ENCODE measurements at regions not wholly inside any gene's neighbourhood (a gene's known extent, or its start where the extent isn't known, plus 50 kb on each side); places are given as distances from the start of the nearest gene placed in this dataset.

DNA sequence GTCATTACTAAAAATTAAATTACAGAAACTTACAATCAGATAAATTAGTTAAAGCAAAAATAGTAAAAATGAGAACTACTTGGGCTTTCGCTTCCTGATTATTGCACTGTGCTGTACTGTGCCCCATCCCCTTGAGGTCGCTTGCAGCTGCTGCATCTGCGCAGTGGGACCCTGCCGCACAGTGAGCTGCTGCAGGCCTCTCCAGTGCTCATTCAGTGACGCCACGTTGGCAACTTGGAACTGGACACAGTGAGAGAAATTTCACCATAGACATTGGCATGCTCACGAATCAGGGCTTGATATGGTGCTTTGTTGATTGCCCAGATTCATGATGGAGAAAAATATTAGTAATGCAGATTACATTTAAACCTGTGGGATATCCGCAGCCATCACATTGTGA, 290.8 kb upstream of the MYT1L start:
- TF ChIP-seq, protein P1, sequence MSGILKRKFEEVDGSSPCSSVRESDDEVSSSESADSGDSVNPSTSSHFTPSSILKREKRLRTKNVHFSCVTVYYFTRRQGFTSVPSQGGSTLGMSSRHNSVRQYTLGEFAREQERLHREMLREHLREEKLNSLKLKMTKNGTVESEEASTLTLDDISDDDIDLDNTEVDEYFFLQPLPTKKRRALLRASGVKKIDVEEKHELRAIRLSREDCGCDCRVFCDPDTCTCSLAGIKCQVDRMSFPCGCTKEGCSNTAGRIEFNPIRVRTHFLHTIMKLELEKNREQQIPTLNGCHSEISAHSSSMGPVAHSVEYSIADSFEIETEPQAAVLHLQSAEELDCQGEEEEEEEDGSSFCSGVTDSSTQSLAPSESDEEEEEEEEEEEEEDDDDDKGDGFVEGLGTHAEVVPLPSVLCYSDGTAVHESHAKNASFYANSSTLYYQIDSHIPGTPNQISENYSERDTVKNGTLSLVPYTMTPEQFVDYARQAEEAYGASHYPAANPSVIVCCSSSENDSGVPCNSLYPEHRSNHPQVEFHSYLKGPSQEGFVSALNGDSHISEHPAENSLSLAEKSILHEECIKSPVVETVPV (CRISPR knock-in tag; IDR thresholded peaks at IDR 0.05), result no peak
- TF ChIP-seq TCF4 (CRISPR knock-in tag; IDR thresholded peaks at IDR 0.05; ENCODE audit: borderline replicate concordance) (no peak), ZFP30 (CRISPR knock-in tag; IDR thresholded peaks at IDR 0.05) (no peak), ZNF565 (CRISPR knock-in tag; conservative IDR thresholded peaks at IDR 0.05; ENCODE audit: low read depth) (no peak), SNAI2 (CRISPR knock-in tag; IDR thresholded peaks at IDR 0.05) (no peak), GLIS3 (CRISPR knock-in tag; IDR thresholded peaks at IDR 0.05) (no peak), RARB (CRISPR knock-in tag; IDR thresholded peaks at IDR 0.05) (no peak)
- TF ChIP-seq, protein P2, sequence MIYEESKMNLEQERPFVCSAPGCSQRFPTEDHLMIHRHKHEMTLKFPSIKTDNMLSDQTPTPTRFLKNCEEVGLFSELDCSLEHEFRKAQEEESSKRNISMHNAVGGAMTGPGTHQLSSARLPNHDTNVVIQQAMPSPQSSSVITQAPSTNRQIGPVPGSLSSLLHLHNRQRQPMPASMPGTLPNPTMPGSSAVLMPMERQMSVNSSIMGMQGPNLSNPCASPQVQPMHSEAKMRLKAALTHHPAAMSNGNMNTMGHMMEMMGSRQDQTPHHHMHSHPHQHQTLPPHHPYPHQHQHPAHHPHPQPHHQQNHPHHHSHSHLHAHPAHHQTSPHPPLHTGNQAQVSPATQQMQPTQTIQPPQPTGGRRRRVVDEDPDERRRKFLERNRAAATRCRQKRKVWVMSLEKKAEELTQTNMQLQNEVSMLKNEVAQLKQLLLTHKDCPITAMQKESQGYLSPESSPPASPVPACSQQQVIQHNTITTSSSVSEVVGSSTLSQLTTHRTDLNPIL (CRISPR knock-in tag; IDR thresholded peaks at IDR 0.05; ENCODE audit: low read depth), result no peak
- no peak for ATAC-seq

- no peak for TF ChIP-seq ESRRG (CRISPR knock-in tag; IDR thresholded peaks at IDR 0.05)
- TF ChIP-seq ZFP3 (CRISPR knock-in tag; IDR thresholded peaks at IDR 0.05), result no peak
- TF ChIP-seq ZFP30 (CRISPR knock-in tag; IDR thresholded peaks at IDR 0.05), result no peak
- TF ChIP-seq, protein P1 (CRISPR knock-in tag; IDR thresholded peaks at IDR 0.05), result no peak
- TF ChIP-seq ARNTL (CRISPR knock-in tag; IDR thresholded peaks at IDR 0.05; ENCODE audit: borderline replicate concordance, low read depth), result no peak
- TF ChIP-seq ZNF565 (CRISPR knock-in tag; conservative IDR thresholded peaks at IDR 0.05; ENCODE audit: low read depth), result no peak
- TF ChIP-seq PPARA (CRISPR knock-in tag; IDR thresholded peaks at IDR 0.05; ENCODE audit: borderline replicate concordance), result no peak
- no peak for TF ChIP-seq ZNF8 (CRISPR knock-in tag; IDR thresholded peaks at IDR 0.05)
- TF ChIP-seq GLIS3 (CRISPR knock-in tag; IDR thresholded peaks at IDR 0.05), result no peak
- TF ChIP-seq SNAI2 (CRISPR knock-in tag; IDR thresholded peaks at IDR 0.05), result no peak
- TF ChIP-seq, protein P3, sequence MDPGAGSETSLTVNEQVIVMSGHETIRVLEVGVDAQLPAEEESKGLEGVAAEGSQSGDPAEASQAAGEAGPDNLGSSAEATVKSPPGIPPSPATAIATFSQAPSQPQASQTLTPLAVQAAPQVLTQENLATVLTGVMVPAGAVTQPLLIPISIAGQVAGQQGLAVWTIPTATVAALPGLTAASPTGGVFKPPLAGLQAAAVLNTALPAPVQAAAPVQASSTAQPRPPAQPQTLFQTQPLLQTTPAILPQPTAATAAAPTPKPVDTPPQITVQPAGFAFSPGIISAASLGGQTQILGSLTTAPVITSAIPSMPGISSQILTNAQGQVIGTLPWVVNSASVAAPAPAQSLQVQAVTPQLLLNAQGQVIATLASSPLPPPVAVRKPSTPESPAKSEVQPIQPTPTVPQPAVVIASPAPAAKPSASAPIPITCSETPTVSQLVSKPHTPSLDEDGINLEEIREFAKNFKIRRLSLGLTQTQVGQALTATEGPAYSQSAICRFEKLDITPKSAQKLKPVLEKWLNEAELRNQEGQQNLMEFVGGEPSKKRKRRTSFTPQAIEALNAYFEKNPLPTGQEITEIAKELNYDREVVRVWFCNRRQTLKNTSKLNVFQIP (CRISPR knock-in tag; IDR thresholded peaks at IDR 0.05; ENCODE audit: borderline replicate concordance, low read depth), result no peak
- no peak for TF ChIP-seq TOX (CRISPR knock-in tag; IDR thresholded peaks at IDR 0.05; ENCODE audit: borderline replicate concordance)
- ATAC-seq, result no peak
Measured at GRCh38 chr2:2620604-2621003, 289.5 kb upstream of the MYT1L start.

DNA sequence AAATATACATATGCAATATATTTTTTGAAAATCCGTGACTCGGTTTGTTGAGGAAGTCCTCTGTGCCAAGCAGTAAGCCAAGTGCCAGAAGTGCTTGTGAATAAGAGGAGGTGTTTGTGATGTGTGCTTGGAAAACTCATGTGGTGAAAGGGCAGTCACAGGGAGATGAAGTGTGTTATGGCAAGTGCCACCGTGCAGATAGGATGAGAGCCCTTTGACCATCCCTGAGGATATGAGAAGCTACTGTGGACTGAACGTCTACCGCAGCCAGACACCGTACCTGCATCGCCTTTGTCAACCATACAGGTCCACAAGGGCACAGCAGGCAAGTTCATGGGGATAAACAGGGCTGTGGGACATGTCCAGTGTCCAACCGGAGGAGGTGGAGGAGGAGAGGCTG, 288.9 kb upstream of the MYT1L start:
- no peak for ATAC-seq
- TF ChIP-seq, protein P3 (CRISPR knock-in tag; IDR thresholded peaks at IDR 0.05; ENCODE audit: borderline replicate concordance, low read depth), result no peak
- TF ChIP-seq OSR1 (CRISPR knock-in tag; IDR thresholded peaks at IDR 0.05) (no peak), CSDC2 (CRISPR knock-in tag; IDR thresholded peaks at IDR 0.05) (no peak), PPARA (CRISPR knock-in tag; IDR thresholded peaks at IDR 0.05; ENCODE audit: borderline replicate concordance) (no peak), ISL1 (CRISPR knock-in tag; IDR thresholded peaks at IDR 0.05) (no peak), ZNF70 (CRISPR knock-in tag; IDR thresholded peaks at IDR 0.05) (no peak), ZC3H10 (CRISPR knock-in tag; IDR thresholded peaks at IDR 0.05) (no peak), SNAI2 (CRISPR knock-in tag; IDR thresholded peaks at IDR 0.05) (no peak), TCF4 (CRISPR knock-in tag; IDR thresholded peaks at IDR 0.05; ENCODE audit: borderline replicate concordance) (no peak), ESRRG (CRISPR knock-in tag; IDR thresholded peaks at IDR 0.05) (no peak), RARB (CRISPR knock-in tag; IDR thresholded peaks at IDR 0.05) (no peak)
- TF ChIP-seq, protein P4, sequence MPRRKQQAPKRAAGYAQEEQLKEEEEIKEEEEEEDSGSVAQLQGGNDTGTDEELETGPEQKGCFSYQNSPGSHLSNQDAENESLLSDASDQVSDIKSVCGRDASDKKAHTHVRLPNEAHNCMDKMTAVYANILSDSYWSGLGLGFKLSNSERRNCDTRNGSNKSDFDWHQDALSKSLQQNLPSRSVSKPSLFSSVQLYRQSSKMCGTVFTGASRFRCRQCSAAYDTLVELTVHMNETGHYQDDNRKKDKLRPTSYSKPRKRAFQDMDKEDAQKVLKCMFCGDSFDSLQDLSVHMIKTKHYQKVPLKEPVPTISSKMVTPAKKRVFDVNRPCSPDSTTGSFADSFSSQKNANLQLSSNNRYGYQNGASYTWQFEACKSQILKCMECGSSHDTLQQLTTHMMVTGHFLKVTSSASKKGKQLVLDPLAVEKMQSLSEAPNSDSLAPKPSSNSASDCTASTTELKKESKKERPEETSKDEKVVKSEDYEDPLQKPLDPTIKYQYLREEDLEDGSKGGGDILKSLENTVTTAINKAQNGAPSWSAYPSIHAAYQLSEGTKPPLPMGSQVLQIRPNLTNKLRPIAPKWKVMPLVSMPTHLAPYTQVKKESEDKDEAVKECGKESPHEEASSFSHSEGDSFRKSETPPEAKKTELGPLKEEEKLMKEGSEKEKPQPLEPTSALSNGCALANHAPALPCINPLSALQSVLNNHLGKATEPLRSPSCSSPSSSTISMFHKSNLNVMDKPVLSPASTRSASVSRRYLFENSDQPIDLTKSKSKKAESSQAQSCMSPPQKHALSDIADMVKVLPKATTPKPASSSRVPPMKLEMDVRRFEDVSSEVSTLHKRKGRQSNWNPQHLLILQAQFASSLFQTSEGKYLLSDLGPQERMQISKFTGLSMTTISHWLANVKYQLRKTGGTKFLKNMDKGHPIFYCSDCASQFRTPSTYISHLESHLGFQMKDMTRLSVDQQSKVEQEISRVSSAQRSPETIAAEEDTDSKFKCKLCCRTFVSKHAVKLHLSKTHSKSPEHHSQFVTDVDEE (CRISPR knock-in tag; IDR thresholded peaks at IDR 0.05), result no peak
- TF ChIP-seq, protein P2 (CRISPR knock-in tag; IDR thresholded peaks at IDR 0.05; ENCODE audit: low read depth), result no peak
- TF ChIP-seq, protein P1 (CRISPR knock-in tag; IDR thresholded peaks at IDR 0.05), result no peak
- TF ChIP-seq, protein P5, sequence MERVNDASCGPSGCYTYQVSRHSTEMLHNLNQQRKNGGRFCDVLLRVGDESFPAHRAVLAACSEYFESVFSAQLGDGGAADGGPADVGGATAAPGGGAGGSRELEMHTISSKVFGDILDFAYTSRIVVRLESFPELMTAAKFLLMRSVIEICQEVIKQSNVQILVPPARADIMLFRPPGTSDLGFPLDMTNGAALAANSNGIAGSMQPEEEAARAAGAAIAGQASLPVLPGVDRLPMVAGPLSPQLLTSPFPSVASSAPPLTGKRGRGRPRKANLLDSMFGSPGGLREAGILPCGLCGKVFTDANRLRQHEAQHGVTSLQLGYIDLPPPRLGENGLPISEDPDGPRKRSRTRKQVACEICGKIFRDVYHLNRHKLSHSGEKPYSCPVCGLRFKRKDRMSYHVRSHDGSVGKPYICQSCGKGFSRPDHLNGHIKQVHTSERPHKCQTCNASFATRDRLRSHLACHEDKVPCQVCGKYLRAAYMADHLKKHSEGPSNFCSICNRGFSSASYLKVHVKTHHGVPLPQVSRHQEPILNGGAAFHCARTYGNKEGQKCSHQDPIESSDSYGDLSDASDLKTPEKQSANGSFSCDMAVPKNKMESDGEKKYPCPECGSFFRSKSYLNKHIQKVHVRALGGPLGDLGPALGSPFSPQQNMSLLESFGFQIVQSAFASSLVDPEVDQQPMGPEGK (CRISPR knock-in tag; IDR thresholded peaks at IDR 0.05; ENCODE audit: borderline replicate concordance), result no peak

All from SK-N-SH treated with all-trans-retinoic acid at 6 μM for 48 hours (cell line).